Peyer's patch (tissue), 4 donors: ENCODE measurements at regions not wholly inside any gene's neighbourhood (a gene's known extent, or its start where the extent isn't known, plus 50 kb on each side); places are given as distances from the start of the nearest gene placed in this dataset.

Experiments
- DNase-seq, 3 donors: peaks; one replicate each; pipeline ENCODE4 v3.0.0-alpha.2; 2017 to 2019
- H3K27ac ChIP-seq, 4 donors: fragments of 200-600 bp; sonication (generic); one replicate each; pipeline ENCODE4 v1.5.1; 2016 to 2019
- H3K27me3 ChIP-seq, 2 donors: fragments of 200-600 bp; sonication (generic); one replicate each; pipeline ENCODE4 v1.5.1; 2019
- H3K36me3 ChIP-seq, 3 donors: fragments of 200-600 bp; sonication (generic); one replicate each; pipeline ENCODE4 v1.5.1; 2016 to 2019
- H3K4me1 ChIP-seq, 4 donors: fragments of 200-600 bp; sonication (generic); one replicate each; pipeline ENCODE4 v1.5.1; 2016 to 2019
- H3K4me3 ChIP-seq, 4 donors: fragments of 200-600 bp; sonication (generic); 1 replicate in 3 of 4; 2 replicates in 1 of 4; pipeline ENCODE4 v1.5.1; 2016 to 2019; ENCODE audit warnings: mild to moderate bottlenecking in 1 of 4
- H3K9me3 ChIP-seq, 4 donors: fragments of 200-600 bp; sonication (generic); one replicate each; pipeline ENCODE4 v1.5.1; 2016 to 2019; ENCODE audit warnings: mild to moderate bottlenecking in 1 of 4
- CTCF ChIP-seq, 6 experiments: fragments of 450-650 bp in 4 of 6; fragments of 200-600 bp in 2 of 6; sonication (generic) in 1 of 6; IDR thresholded peaks; one replicate each; pipeline ENCODE4 v1.5.1; 2017 to 2019; ENCODE audit warnings: antibody characterized with exemption in 6 of 6, mild to moderate bottlenecking in 3 of 6, moderate library complexity in 1 of 6
- POLR2A ChIP-seq, 2 donors: fragments of 450-650 bp; IDR thresholded peaks; one replicate each; pipeline ENCODE4 v1.5.1; 2017; ENCODE audit warnings: antibody characterized with exemption in 2 of 2, mild to moderate bottlenecking in 2 of 2, moderate library complexity in 2 of 2

- H3K4me1 ChIP-seq, result no peaks in the 10 kb centered on the region
- no peak for DNase-seq
- no peaks in the 10 kb centered on the region for H3K9me3 ChIP-seq
- no peak overlapping the region for H3K4me3 ChIP-seq
- H3K27me3 ChIP-seq, result no peaks in the 10 kb centered on the region
- TF ChIP-seq POLR2A (IDR thresholded peaks at IDR 0.05), result no peak
- TF ChIP-seq CTCF (IDR thresholded peaks at IDR 0.05), result no peak
- no peaks in the 10 kb centered on the region for H3K36me3 ChIP-seq
- H3K27ac ChIP-seq, result no peak overlapping the region
Observed at GRCh38 chr13:47114030-47114429, 217.2 kb upstream of the HTR2A start.

- Histone ChIP-seq H3K27me3 (no peaks in the 10 kb centered on the region), H3K4me3 (no peak overlapping the region), H3K9me3 (no peaks in the 10 kb centered on the region), H3K4me1 (no peaks in the 10 kb centered on the region), H3K27ac (no peak overlapping the region), H3K36me3 (no peaks in the 10 kb centered on the region)
- TF ChIP-seq POLR2A (IDR thresholded peaks at IDR 0.05) (no peak), CTCF (IDR thresholded peaks at IDR 0.05) (no peak)
- DNase-seq, result no peak
Observed at GRCh38 chr13:47112903-47113299, 216.0 kb upstream of the HTR2A start.

- TF ChIP-seq CTCF (IDR thresholded peaks at IDR 0.05), result no peak
- TF ChIP-seq POLR2A (IDR thresholded peaks at IDR 0.05), result no peak
- no peak for DNase-seq
- H3K36me3 ChIP-seq, result no peaks in the 10 kb centered on the region
- H3K27me3 ChIP-seq, result no peaks in the 10 kb centered on the region
- no peak overlapping the region for H3K4me3 ChIP-seq
- H3K27ac ChIP-seq, result no peak overlapping the region
- no peaks in the 10 kb centered on the region for H3K4me1 ChIP-seq
- no peaks in the 10 kb centered on the region for H3K9me3 ChIP-seq
Observed at GRCh38 chr13:47112205-47112902, 215.5 kb upstream of the HTR2A start.

GRCh38 chr13:47111499-47111898, 214.6 kb upstream of the HTR2A start:
- Histone ChIP-seq H3K4me1 (no peaks in the 10 kb centered on the region), H3K4me3 (no peak overlapping the region), H3K9me3 (no peaks in the 10 kb centered on the region), H3K27ac (no peak overlapping the region), H3K27me3 (no peaks in the 10 kb centered on the region), H3K36me3 (no peaks in the 10 kb centered on the region)
- TF ChIP-seq POLR2A (IDR thresholded peaks at IDR 0.05) (no peak), CTCF (IDR thresholded peaks at IDR 0.05) (no peak)
- DNase-seq, result no peak

GRCh38 chr13:47110833-47111240, 214.0 kb upstream of the HTR2A start:
- H3K4me1 ChIP-seq, result no peaks in the 10 kb centered on the region
- no peaks in the 10 kb centered on the region for H3K36me3 ChIP-seq
- H3K9me3 ChIP-seq, result no peaks in the 10 kb centered on the region
- no peak overlapping the region for H3K4me3 ChIP-seq
- H3K27me3 ChIP-seq, result no peaks in the 10 kb centered on the region
- no peak for DNase-seq
- no peak overlapping the region for H3K27ac ChIP-seq
- TF ChIP-seq CTCF (IDR thresholded peaks at IDR 0.05) (no peak), POLR2A (IDR thresholded peaks at IDR 0.05) (no peak)

- H3K27me3 ChIP-seq, result no peaks in the 10 kb centered on the region
Observed at GRCh38 chr13:47110141-47110540, 213.3 kb upstream of the HTR2A start.

More at GRCh38 chr13:47110141-47110540, 213.3 kb upstream of the HTR2A start:
- H3K4me1 ChIP-seq, result no peaks in the 10 kb centered on the region
- H3K27ac ChIP-seq, result no peak overlapping the region
- no peaks in the 10 kb centered on the region for H3K36me3 ChIP-seq
- no peaks in the 10 kb centered on the region for H3K9me3 ChIP-seq
- no peak overlapping the region for H3K4me3 ChIP-seq
- DNase-seq, result no peak
- TF ChIP-seq CTCF (IDR thresholded peaks at IDR 0.05) (no peak), POLR2A (IDR thresholded peaks at IDR 0.05) (no peak)
